GM23338 (cell line): ENCODE measurements at regions not wholly inside any gene's neighbourhood (a gene's known extent, or its start where the extent isn't known, plus 50 kb on each side); places are given as distances from the start of the nearest gene placed in this dataset.

Experiments
- ATAC-seq: fragments of 200-7000 bp; cut with Tn5 transposase; 3 replicates; pipeline ENCODE4 v1.9.1; 2020
- DNase-seq: peaks from one replicate; pipeline ENCODE4 v3.0.0-alpha.2; 2015; ENCODE audit warnings: low spot score
- H2AFZ ChIP-seq: fragments of 200-600 bp; sonication (generic); 2 replicates; pipeline ENCODE4 v1.8.0; 2016; ENCODE audit warnings: antibody characterized with exemption, mild to moderate bottlenecking, moderate library complexity
- H3F3A ChIP-seq: fragments of 200-600 bp; sonication (generic); replicated peaks from 2 replicates; pipeline ENCODE4 v1.8.0; 2017; ENCODE audit warnings: antibody characterized with exemption, mixed run types, low read depth
- H3K27ac ChIP-seq: fragments of 200-600 bp; sonication (generic); 2 replicates; pipeline ENCODE4 v1.6.1; 2016; ENCODE audit warnings: low read depth
- H3K27me3 ChIP-seq: fragments of 200-600 bp; sonication (generic); 2 replicates; pipeline ENCODE4 v1.8.0; 2016; ENCODE audit warnings: mild to moderate bottlenecking, mixed run types, moderate library complexity; ENCODE audit not compliant: insufficient read depth
- H3K36me3 ChIP-seq: fragments of 200-600 bp; sonication (generic); 2 replicates; pipeline ENCODE4 v1.8.0; 2016; ENCODE audit warnings: mild to moderate bottlenecking; ENCODE audit not compliant: insufficient read depth
- H3K4me1 ChIP-seq: fragments of 200-600 bp; sonication (generic); 2 replicates; pipeline ENCODE4 v1.8.0; 2016; ENCODE audit warnings: mild to moderate bottlenecking, moderate library complexity; ENCODE audit not compliant: insufficient read depth
- H3K4me2 ChIP-seq: fragments of 200-600 bp; sonication (generic); 2 replicates; pipeline ENCODE4 v1.7.1; 2017; ENCODE audit warnings: mixed run types
- H3K4me3 ChIP-seq: fragments of 200-600 bp; sonication (generic); 2 replicates; pipeline ENCODE4 v1.6.1; 2016; ENCODE audit warnings: mixed run types
- H3K79me2 ChIP-seq: fragments of 200-600 bp; sonication (generic); replicated peaks from 2 replicates; pipeline ENCODE4 v1.8.0; 2017; ENCODE audit warnings: mild to moderate bottlenecking; ENCODE audit not compliant: insufficient read depth
- H3K9me2 ChIP-seq: fragments of 200-600 bp; sonication (generic); 2 replicates; pipeline ENCODE4 v1.8.0; 2017; ENCODE audit not compliant: insufficient read depth
- H4K20me1 ChIP-seq: fragments of 200-600 bp; sonication (generic); replicated peaks from 2 replicates; pipeline ENCODE4 v1.8.0; 2017; ENCODE audit warnings: mild to moderate bottlenecking; ENCODE audit not compliant: insufficient read depth
- H3K27ac Mint-ChIP-seq: 2 replicates; pipeline ENCODE4 v1.8.0; 2020; ENCODE audit warnings: inconsistent platforms, mild to moderate bottlenecking, moderate library complexity, mixed read lengths
- H3K27me3 Mint-ChIP-seq: 3 replicates; pipeline ENCODE4 v1.8.0; 2022; ENCODE audit warnings: low read depth, mild to moderate bottlenecking, moderate library complexity, mixed read lengths, inconsistent platforms; ENCODE audit not compliant: insufficient read depth, poor library complexity
- H3K36me3 Mint-ChIP-seq: 3 replicates; pipeline ENCODE4 v1.8.0; 2021; ENCODE audit warnings: low read depth, mild to moderate bottlenecking, inconsistent platforms, moderate library complexity, mixed read lengths
- H3K4me1 Mint-ChIP-seq: 3 replicates; pipeline ENCODE4 v1.8.0; 2020; ENCODE audit warnings: mild to moderate bottlenecking, inconsistent platforms, mixed read lengths
- H3K4me3 Mint-ChIP-seq: 3 replicates; pipeline ENCODE4 v1.8.0; 2021; ENCODE audit warnings: moderate library complexity, mild to moderate bottlenecking, inconsistent platforms, mixed read lengths
- H3K9me3 Mint-ChIP-seq: 3 replicates; pipeline ENCODE4 v1.8.0; 2020; ENCODE audit warnings: moderate library complexity, mild to moderate bottlenecking, inconsistent platforms, mixed read lengths
- CREB1 ChIP-seq: fragments of 250-450 bp; sonication (Bioruptor Pico); IDR thresholded peaks from 2 replicates; pipeline ENCODE4 v1.5.0; 2020; ENCODE audit warnings: low read depth, mild to moderate bottlenecking, moderate library complexity
- EZH2 ChIP-seq: fragments of 200-600 bp; sonication (generic); IDR thresholded peaks from one replicate; pipeline ENCODE4 v1.8.0; 2017; ENCODE audit warnings: antibody characterized with exemption, mild to moderate bottlenecking, low read depth; ENCODE audit not compliant: unreplicated experiment
- EZH2phosphoT487 ChIP-seq: fragments of 200-600 bp; sonication (generic); IDR thresholded peaks from one replicate; pipeline ENCODE4 v1.8.1; 2018; ENCODE audit warnings: antibody characterized with exemption; ENCODE audit not compliant: unreplicated experiment
- JUNB ChIP-seq: IDR thresholded peaks from one replicate; pipeline ENCODE4 v1.6.1; 2016; ENCODE audit warnings: antibody characterized with exemption; ENCODE audit not compliant: unreplicated experiment
- NANOG ChIP-seq: IDR thresholded peaks from 2 replicates; pipeline ENCODE4 v1.6.1; 2016; ENCODE audit warnings: antibody characterized with exemption, borderline replicate concordance
- POLR2AphosphoS5 ChIP-seq: IDR thresholded peaks from 2 replicates; pipeline ENCODE4 v1.6.1; 2016; ENCODE audit warnings: antibody characterized with exemption, low read depth
- STAT1 ChIP-seq: IDR thresholded peaks from one replicate; pipeline ENCODE4 v1.6.1; 2016; ENCODE audit warnings: antibody characterized with exemption; ENCODE audit not compliant: unreplicated experiment
- ZNF114 ChIP-seq: fragments of 250-450 bp; sonication (Bioruptor Pico); IDR thresholded peaks from 2 replicates; pipeline ENCODE4 v1.5.0; 2020; ENCODE audit warnings: mild to moderate bottlenecking, moderate library complexity
- ZNF331 ChIP-seq: fragments of 250-450 bp; sonication (Bioruptor Pico); IDR thresholded peaks from 2 replicates; pipeline ENCODE4 v1.5.0; 2020; ENCODE audit warnings: low read depth, mild to moderate bottlenecking, moderate library complexity
- TF ChIP-seq, protein P1 (sequence below): IDR thresholded peaks from 2 replicates; pipeline ENCODE4 v1.6.1; 2016; ENCODE audit warnings: antibody characterized with exemption
- TF ChIP-seq, protein P2 (sequence below): fragments of 250-450 bp; sonication (Bioruptor Pico); IDR thresholded peaks from 2 replicates; pipeline ENCODE4 v1.5.0; 2020; ENCODE audit warnings: mild to moderate bottlenecking, moderate library complexity
- TF ChIP-seq, protein P3 (sequence below): IDR thresholded peaks from one replicate; pipeline ENCODE4 v1.6.1; 2018; ENCODE audit warnings: antibody characterized with exemption; ENCODE audit not compliant: unreplicated experiment
- TF ChIP-seq, protein P4 (sequence below), 2 experiments: fragments of 200-600 bp in 1 of 2; sonication (generic) in 1 of 2; conservative IDR thresholded peaks; 2 replicates each; pipeline versions ENCODE4 v1.5.1 to v1.6.1; 2016 to 2017; ENCODE audit warnings: antibody characterized with exemption in 2 of 2, low read depth in 2 of 2, mild to moderate bottlenecking in 2 of 2, moderate library complexity in 1 of 2

DNA sequence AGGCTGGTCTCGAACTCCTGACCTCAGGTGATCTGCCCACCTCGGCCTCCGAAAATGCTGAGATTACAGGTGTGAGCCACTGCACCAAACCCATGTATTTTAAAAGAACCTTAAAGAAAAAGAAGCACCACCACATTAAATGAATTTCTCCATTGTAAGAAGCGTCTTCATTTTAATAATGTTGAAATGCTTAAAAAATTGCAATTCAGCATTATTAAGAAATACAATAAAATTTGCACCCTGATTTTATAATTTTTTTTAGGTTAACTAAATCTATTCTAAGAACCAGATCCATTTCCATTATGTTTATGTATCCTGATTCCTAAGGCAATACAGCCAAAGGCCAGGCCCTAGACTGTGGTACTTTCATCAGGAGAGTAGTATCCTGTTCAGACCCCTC, 167.2 kb downstream of the BTC start:
- Histone ChIP-seq H3F3A (no peaks in the 10 kb centered on the region), H3K4me2 (no peak overlapping the region), H3K36me3 (no peaks in the 10 kb centered on the region), H4K20me1 (no peaks in the 10 kb centered on the region), H3K9me2 (no peaks in the 10 kb centered on the region), H3K4me3 (no peak overlapping the region), H3K79me2 (no peaks in the 10 kb centered on the region), H3K27me3 (no peaks in the 10 kb centered on the region), H2AFZ (no peak overlapping the region), H3K27ac (no peak overlapping the region), H3K4me1 (no peaks in the 10 kb centered on the region)
- no peak overlapping the region for H3K4me3 Mint-ChIP-seq
- DNase-seq (no peak), ATAC-seq (no peak)
- H3K27ac Mint-ChIP-seq = no peak overlapping the region
- no peaks in the 10 kb centered on the region for H3K9me3 Mint-ChIP-seq
- H3K4me1 Mint-ChIP-seq = no peaks in the 10 kb centered on the region
- H3K27me3 Mint-ChIP-seq = peaks cover 1% of the 10 kb centered on the region
- H3K36me3 Mint-ChIP-seq = no peaks in the 10 kb centered on the region
- TF ChIP-seq CREB1 (CRISPR knock-in tag) (no peak), JUNB (no peak), POLR2AphosphoS5 (no peak), EZH2phosphoT487 (no peak), STAT1 (no peak), NANOG (no peak), ZNF331 (CRISPR knock-in tag) (no peak), ZNF114 (no peak), EZH2 (no peak)
- TF ChIP-seq, protein P1, sequence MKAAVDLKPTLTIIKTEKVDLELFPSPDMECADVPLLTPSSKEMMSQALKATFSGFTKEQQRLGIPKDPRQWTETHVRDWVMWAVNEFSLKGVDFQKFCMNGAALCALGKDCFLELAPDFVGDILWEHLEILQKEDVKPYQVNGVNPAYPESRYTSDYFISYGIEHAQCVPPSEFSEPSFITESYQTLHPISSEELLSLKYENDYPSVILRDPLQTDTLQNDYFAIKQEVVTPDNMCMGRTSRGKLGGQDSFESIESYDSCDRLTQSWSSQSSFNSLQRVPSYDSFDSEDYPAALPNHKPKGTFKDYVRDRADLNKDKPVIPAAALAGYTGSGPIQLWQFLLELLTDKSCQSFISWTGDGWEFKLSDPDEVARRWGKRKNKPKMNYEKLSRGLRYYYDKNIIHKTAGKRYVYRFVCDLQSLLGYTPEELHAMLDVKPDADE = no peak
- TF ChIP-seq, protein P2, sequence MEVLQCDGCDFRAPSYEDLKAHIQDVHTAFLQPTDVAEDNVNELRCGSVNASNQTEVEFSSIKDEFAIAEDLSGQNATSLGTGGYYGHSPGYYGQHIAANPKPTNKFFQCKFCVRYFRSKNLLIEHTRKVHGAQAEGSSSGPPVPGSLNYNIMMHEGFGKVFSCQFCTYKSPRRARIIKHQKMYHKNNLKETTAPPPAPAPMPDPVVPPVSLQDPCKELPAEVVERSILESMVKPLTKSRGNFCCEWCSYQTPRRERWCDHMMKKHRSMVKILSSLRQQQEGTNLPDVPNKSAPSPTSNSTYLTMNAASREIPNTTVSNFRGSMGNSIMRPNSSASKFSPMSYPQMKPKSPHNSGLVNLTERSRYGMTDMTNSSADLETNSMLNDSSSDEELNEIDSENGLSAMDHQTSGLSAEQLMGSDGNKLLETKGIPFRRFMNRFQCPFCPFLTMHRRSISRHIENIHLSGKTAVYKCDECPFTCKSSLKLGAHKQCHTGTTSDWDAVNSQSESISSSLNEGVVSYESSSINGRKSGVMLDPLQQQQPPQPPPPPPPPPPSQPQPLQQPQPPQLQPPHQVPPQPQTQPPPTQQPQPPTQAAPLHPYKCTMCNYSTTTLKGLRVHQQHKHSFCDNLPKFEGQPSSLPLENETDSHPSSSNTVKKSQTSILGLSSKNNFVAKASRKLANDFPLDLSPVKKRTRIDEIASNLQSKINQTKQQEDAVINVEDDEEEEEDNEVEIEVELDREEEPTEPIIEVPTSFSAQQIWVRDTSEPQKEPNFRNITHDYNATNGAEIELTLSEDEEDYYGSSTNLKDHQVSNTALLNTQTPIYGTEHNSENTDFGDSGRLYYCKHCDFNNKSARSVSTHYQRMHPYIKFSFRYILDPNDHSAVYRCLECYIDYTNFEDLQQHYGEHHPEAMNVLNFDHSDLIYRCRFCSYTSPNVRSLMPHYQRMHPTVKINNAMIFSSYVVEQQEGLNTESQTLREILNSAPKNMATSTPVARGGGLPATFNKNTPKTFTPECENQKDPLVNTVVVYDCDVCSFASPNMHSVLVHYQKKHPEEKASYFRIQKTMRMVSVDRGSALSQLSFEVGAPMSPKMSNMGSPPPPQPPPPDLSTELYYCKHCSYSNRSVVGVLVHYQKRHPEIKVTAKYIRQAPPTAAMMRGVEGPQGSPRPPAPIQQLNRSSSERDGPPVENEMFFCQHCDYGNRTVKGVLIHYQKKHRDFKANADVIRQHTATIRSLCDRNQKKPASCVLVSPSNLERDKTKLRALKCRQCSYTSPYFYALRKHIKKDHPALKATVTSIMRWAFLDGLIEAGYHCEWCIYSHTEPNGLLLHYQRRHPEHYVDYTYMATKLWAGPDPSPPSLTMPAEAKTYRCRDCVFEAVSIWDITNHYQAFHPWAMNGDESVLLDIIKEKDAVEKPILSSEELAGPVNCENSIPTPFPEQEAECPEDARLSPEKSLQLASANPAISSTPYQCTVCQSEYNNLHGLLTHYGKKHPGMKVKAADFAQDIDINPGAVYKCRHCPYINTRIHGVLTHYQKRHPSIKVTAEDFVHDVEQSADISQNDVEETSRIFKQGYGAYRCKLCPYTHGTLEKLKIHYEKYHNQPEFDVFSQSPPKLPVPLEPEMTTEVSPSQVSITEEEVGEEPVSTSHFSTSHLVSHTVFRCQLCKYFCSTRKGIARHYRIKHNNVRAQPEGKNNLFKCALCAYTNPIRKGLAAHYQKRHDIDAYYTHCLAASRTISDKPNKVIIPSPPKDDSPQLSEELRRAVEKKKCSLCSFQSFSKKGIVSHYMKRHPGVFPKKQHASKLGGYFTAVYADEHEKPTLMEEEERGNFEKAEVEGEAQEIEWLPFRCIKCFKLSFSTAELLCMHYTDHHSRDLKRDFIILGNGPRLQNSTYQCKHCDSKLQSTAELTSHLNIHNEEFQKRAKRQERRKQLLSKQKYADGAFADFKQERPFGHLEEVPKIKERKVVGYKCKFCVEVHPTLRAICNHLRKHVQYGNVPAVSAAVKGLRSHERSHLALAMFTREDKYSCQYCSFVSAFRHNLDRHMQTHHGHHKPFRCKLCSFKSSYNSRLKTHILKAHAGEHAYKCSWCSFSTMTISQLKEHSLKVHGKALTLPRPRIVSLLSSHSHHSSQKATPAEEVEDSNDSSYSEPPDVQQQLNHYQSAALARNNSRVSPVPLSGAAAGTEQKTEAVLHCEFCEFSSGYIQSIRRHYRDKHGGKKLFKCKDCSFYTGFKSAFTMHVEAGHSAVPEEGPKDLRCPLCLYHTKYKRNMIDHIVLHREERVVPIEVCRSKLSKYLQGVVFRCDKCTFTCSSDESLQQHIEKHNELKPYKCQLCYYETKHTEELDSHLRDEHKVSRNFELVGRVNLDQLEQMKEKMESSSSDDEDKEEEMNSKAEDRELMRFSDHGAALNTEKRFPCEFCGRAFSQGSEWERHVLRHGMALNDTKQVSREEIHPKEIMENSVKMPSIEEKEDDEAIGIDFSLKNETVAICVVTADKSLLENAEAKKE (CRISPR knock-in tag) = no peak
- TF ChIP-seq, protein P3, sequence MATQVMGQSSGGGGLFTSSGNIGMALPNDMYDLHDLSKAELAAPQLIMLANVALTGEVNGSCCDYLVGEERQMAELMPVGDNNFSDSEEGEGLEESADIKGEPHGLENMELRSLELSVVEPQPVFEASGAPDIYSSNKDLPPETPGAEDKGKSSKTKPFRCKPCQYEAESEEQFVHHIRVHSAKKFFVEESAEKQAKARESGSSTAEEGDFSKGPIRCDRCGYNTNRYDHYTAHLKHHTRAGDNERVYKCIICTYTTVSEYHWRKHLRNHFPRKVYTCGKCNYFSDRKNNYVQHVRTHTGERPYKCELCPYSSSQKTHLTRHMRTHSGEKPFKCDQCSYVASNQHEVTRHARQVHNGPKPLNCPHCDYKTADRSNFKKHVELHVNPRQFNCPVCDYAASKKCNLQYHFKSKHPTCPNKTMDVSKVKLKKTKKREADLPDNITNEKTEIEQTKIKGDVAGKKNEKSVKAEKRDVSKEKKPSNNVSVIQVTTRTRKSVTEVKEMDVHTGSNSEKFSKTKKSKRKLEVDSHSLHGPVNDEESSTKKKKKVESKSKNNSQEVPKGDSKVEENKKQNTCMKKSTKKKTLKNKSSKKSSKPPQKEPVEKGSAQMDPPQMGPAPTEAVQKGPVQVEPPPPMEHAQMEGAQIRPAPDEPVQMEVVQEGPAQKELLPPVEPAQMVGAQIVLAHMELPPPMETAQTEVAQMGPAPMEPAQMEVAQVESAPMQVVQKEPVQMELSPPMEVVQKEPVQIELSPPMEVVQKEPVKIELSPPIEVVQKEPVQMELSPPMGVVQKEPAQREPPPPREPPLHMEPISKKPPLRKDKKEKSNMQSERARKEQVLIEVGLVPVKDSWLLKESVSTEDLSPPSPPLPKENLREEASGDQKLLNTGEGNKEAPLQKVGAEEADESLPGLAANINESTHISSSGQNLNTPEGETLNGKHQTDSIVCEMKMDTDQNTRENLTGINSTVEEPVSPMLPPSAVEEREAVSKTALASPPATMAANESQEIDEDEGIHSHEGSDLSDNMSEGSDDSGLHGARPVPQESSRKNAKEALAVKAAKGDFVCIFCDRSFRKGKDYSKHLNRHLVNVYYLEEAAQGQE = no peak
- TF ChIP-seq, protein P4, sequence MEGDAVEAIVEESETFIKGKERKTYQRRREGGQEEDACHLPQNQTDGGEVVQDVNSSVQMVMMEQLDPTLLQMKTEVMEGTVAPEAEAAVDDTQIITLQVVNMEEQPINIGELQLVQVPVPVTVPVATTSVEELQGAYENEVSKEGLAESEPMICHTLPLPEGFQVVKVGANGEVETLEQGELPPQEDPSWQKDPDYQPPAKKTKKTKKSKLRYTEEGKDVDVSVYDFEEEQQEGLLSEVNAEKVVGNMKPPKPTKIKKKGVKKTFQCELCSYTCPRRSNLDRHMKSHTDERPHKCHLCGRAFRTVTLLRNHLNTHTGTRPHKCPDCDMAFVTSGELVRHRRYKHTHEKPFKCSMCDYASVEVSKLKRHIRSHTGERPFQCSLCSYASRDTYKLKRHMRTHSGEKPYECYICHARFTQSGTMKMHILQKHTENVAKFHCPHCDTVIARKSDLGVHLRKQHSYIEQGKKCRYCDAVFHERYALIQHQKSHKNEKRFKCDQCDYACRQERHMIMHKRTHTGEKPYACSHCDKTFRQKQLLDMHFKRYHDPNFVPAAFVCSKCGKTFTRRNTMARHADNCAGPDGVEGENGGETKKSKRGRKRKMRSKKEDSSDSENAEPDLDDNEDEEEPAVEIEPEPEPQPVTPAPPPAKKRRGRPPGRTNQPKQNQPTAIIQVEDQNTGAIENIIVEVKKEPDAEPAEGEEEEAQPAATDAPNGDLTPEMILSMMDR (conservative IDR thresholded peaks at IDR 0.05; ENCODE audit: low read depth in 2 of 2) = no peak
